ENCODE measurements at regions not wholly inside any gene's neighbourhood (a gene's known extent, or its start where the extent isn't known, plus 50 kb on each side); places are given as distances from the start of the nearest gene placed in this dataset.

DNA sequence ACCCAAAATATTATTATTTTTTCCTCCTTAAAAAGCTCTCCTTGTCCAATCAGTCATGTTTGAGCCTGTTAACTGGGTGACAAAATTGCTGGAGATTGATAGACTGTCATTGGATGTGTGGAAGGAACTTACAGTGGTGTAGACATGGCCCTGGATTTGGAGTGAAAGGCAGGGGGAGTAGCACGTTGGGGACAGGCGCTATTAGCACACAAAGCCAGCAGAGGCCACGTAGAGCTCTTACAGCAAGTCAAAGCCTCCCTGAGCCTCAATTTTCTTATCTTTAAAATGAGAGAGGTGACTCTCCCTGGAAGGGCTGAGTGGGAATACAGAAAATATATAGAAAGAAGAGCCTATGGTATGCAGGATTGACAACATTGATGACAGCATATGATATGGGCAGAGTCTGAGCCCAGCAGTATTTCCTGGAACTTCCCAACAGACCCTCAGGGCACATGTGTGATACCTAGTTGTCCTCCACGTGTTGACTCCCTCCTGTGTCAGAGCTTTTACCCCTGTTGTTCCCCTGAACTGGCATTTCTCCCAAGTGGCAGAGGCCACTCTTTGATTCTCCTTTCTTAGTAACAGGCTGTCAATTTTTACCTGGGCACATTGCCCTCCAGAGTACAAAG, 504.9 kb downstream of the VRK1 start:
- TF ChIP-seq, protein P1, sequence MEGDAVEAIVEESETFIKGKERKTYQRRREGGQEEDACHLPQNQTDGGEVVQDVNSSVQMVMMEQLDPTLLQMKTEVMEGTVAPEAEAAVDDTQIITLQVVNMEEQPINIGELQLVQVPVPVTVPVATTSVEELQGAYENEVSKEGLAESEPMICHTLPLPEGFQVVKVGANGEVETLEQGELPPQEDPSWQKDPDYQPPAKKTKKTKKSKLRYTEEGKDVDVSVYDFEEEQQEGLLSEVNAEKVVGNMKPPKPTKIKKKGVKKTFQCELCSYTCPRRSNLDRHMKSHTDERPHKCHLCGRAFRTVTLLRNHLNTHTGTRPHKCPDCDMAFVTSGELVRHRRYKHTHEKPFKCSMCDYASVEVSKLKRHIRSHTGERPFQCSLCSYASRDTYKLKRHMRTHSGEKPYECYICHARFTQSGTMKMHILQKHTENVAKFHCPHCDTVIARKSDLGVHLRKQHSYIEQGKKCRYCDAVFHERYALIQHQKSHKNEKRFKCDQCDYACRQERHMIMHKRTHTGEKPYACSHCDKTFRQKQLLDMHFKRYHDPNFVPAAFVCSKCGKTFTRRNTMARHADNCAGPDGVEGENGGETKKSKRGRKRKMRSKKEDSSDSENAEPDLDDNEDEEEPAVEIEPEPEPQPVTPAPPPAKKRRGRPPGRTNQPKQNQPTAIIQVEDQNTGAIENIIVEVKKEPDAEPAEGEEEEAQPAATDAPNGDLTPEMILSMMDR (IDR thresholded peaks at IDR 0.05; ENCODE audit: control extremely low read depth, extremely low read depth, low read depth, missing control alignments) = no peak
- no peak for DNase-seq (ENCODE audit: extremely low spot score)
- POLR2A ChIA-PET = no interaction called here
- CTCF ChIA-PET = interaction anchor here (0.9 to 1.1 kb wide), 3 partner anchors 11 to 1965 kb away, joined by 3 to 4 read pairs (median 4); no protein-coding TSS in a partner anchor

DNA sequence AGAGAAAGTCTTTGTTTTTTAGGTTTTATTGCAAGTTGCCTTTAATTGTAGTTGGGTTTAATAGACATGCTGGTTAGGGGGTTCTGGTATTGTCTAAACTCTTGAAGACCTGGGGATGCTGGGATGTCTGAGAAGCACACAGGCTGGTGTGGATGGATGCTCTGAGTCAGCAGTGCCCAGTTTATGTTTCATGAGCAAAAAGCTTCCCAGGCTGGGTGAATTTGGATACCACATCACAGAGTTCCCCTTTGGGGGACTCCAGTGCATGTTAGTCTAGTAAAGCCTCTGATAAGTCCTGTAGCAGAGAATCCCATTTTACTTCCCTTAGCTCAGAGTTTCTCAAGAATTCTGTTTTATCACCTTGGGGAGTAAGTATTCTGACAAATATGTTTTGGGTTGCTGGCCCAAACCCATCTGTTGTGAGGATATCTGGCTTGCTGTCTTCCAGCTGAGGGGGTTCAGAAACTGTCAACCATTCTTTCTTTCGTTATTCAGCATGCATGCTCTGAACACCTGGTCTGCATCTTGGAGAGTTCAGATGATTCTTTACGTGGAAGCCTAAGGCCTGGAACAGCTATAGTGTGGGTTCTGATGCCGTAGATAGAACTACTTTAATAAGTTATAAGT, 509.1 kb downstream of the VRK1 start:
- ChIA-PET CTCF (interaction anchor here (1.3 to 2.0 kb wide), 2 partner anchors 12 to 16 kb away, joined by 3 to 10 read pairs; no protein-coding TSS in a partner anchor), POLR2A (no interaction called here)
- TF ChIP-seq, protein P1 (IDR thresholded peaks at IDR 0.05; ENCODE audit: control extremely low read depth, extremely low read depth, low read depth, missing control alignments) = no peak
- no peak for DNase-seq (ENCODE audit: extremely low spot score)

DNA sequence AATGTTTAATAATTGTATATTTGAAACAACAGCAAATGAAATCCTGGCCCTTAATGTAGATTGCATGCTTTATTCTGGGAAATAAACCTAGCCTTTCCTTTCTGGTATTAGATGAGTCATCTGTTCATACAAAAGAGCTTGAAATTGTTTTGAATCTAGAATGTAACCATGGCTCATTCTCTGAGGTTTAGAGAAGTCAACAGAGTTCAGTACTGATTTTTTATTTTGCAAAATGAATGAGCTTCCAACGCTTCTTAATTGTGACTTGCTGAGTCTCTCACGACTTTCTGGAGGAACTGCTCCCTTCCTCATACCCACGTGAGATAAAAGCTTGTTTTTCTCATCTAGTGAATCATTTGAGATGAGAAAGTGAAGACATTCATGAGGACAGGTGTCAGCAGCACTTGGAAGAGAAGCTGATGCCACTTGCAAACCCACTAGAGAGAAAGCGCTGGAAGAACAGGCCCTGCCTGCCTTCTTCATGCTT, 509.6 kb downstream of the VRK1 start:
- DNase-seq (ENCODE audit: extremely low spot score) = peak; percentile 11
- TF ChIP-seq, protein P1 (IDR thresholded peaks at IDR 0.05; ENCODE audit: control extremely low read depth, extremely low read depth, low read depth, missing control alignments) = no peak
- ChIA-PET POLR2A (no interaction called here), CTCF (interaction anchor here (1.3 to 2.0 kb wide), 3 partner anchors 11 to 15 kb away, joined by 3 to 10 read pairs (median 3); no protein-coding TSS in a partner anchor)

DNA sequence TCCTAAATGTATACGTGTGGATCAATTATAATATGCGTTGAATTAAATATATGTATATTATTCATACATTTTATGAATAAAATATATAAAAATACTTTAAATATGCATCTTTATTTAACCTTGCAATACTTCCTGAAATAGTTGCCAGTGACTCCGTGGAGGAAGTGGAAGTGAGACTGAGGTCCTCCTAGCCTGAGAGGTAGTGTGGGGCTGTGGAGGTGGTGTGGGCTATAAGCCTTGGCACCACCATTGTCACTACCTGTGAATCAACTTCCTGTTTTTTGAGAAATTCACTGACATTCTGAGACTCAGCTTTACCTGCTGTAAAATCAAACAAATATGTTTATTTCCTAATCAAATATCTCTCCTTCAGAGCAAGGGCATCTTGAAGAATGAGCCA, 514.2 kb downstream of the VRK1 start:
- TF ChIP-seq, protein P1 (IDR thresholded peaks at IDR 0.05; ENCODE audit: control extremely low read depth, extremely low read depth, low read depth, missing control alignments) = no peak
- POLR2A ChIA-PET = no interaction called here
- no peak for DNase-seq (ENCODE audit: extremely low spot score)
- CTCF ChIA-PET = no interaction called here

DNA sequence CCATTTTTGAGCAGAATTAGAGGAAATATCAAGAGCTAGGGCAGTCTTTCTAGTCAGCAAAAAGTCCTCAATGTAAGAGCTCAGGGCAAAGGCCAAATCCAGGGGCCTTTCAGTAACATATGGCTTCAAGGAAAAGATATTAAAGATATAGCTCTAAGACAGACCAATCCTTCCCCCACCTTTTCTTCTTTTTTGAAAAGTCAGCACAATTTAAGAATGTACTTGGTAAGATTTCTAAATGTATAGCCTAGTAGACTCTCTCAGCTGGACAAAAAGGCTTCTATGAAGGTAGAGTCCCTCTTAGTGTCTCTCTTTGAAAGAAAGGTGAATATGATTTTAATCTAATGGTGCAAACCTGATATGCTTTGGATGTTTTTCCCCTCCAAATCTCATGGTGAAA, 515.7 kb downstream of the VRK1 start:
- TF ChIP-seq, protein P1 (IDR thresholded peaks at IDR 0.05; ENCODE audit: control extremely low read depth, extremely low read depth, low read depth, missing control alignments) = no peak
- ChIA-PET POLR2A (no interaction called here), CTCF (no interaction called here)
- DNase-seq (ENCODE audit: extremely low spot score) = no peak

DNA sequence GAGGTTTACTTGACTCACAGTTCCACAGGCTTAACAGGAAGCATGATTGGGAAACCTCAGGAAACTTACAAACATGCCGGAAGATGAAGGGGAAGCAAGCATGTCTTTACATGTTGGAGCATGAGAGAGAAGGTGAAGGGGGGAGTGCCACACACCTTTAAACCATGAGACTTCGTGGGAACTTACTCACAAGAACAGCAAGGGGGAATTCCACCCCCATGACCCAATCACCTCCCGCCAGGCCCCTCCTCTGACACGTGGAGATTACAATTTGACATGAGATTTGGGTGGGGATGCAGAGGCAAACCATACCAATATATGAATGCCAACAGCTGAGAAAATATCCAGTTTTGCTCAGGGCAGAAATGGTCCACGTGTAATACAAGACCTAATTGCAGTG, 518.6 kb downstream of the VRK1 start:
- DNase-seq (ENCODE audit: extremely low spot score) = no peak
- ChIA-PET CTCF (no interaction called here), POLR2A (no interaction called here)
- TF ChIP-seq, protein P1 (IDR thresholded peaks at IDR 0.05; ENCODE audit: control extremely low read depth, extremely low read depth, low read depth, missing control alignments) = no peak
